BE2C (cell line): ENCODE measurements at regions not wholly inside any gene's neighbourhood (a gene's known extent, or its start where the extent isn't known, plus 50 kb on each side); places are given as distances from the start of the nearest gene placed in this dataset.

Experiments
- DNase-seq: peaks from one replicate; pipeline ENCODE4 v3.0.0-alpha.2; 2020
- H3K27me3 ChIP-seq: fragments of 250-450 bp; sonication (Bioruptor Pico); 2 replicates; pipeline ENCODE4 v1.5.1; 2020; ENCODE audit warnings: mild to moderate bottlenecking
- H3K36me3 ChIP-seq: fragments of 250-450 bp; sonication (Bioruptor Pico); 2 replicates; pipeline ENCODE4 v1.5.1; 2020; ENCODE audit warnings: mild to moderate bottlenecking
- H3K4me1 ChIP-seq: fragments of 250-450 bp; sonication (Bioruptor Pico); 2 replicates; pipeline ENCODE4 v1.5.1; 2020
- H3K4me3 ChIP-seq: 2 replicates; pipeline ENCODE4 v1.5.1; 2011; ENCODE audit warnings: low read depth, low read length
- H3K9me3 ChIP-seq: fragments of 250-450 bp; sonication (Bioruptor Pico); 2 replicates; pipeline ENCODE4 v1.5.1; 2020
- TF ChIP-seq, protein P1 (sequence below): IDR thresholded peaks from 2 replicates; pipeline ENCODE4 v1.5.1; 2012; ENCODE audit warnings: mild to moderate bottlenecking, low read depth, low read length

DNA sequence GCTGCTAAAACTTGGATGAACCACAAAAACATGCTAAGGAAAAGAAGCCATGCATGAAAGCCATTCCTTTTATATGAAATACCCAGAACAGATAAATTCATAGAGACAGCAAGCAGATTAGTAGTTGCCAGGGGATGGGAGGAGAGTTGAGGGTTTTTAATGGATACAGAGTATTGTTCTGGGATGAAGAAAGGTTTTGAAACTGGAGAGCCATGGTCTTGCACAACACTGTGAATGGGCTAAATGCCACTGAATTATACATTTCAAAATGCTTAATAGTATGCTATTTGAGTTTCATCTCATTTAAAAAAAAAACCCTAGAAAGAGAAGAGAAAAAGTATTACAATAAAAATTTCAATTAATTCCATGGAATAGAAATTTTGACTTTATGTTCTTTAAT is 154.3 kb downstream of the GNAT3 start:
- Histone ChIP-seq H3K4me1 (no peaks in the 10 kb centered on the region), H3K9me3 (no peaks in the 10 kb centered on the region), H3K27me3 (no peaks in the 10 kb centered on the region), H3K36me3 (no peaks in the 10 kb centered on the region), H3K4me3 (no peak overlapping the region)
- no peak for DNase-seq
- TF ChIP-seq, protein P1, sequence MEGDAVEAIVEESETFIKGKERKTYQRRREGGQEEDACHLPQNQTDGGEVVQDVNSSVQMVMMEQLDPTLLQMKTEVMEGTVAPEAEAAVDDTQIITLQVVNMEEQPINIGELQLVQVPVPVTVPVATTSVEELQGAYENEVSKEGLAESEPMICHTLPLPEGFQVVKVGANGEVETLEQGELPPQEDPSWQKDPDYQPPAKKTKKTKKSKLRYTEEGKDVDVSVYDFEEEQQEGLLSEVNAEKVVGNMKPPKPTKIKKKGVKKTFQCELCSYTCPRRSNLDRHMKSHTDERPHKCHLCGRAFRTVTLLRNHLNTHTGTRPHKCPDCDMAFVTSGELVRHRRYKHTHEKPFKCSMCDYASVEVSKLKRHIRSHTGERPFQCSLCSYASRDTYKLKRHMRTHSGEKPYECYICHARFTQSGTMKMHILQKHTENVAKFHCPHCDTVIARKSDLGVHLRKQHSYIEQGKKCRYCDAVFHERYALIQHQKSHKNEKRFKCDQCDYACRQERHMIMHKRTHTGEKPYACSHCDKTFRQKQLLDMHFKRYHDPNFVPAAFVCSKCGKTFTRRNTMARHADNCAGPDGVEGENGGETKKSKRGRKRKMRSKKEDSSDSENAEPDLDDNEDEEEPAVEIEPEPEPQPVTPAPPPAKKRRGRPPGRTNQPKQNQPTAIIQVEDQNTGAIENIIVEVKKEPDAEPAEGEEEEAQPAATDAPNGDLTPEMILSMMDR: no peak

- Histone ChIP-seq H3K27me3 (no peaks in the 10 kb centered on the region), H3K9me3 (no peaks in the 10 kb centered on the region), H3K4me3 (no peak overlapping the region), H3K4me1 (no peaks in the 10 kb centered on the region), H3K36me3 (no peaks in the 10 kb centered on the region)
- TF ChIP-seq, protein P1: no peak
- no peak for DNase-seq
Observed at GRCh38 chr7:80350430-80350829, 161.4 kb downstream of the GNAT3 start.

- TF ChIP-seq, protein P1: no peak
- H3K9me3 ChIP-seq: no peaks in the 10 kb centered on the region; the same call in 1 of the 2 replicates
- DNase-seq: no peak
- no peaks in the 10 kb centered on the region for H3K36me3 ChIP-seq
- no peaks in the 10 kb centered on the region for H3K27me3 ChIP-seq
- no peaks in the 10 kb centered on the region for H3K4me1 ChIP-seq
- H3K4me3 ChIP-seq: no peak overlapping the region
Observed at GRCh38 chr7:80348223-80348622, 163.6 kb downstream of the GNAT3 start.

DNA sequence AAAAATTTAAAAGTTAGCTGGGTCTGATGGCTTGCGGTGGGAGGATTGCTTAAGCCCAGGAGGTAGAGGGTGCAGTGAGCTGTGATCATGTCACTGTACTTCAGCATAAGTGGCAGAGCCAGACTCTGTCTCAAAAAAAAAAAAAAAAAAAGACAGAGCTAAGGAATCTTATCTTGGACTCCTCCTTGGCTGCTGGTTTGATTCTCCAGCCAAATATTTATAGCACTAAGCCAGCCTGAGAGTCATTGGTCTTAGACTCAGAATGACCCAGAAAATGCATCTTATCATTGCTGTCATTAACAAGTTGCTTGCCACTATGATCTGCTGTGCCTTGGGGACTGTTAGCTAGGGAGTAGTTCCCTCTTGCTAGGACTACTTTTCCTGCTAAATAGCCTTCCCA is 164.7 kb downstream of the GNAT3 start:
- no peak for DNase-seq
- no peaks in the 10 kb centered on the region for H3K4me1 ChIP-seq
- no peaks in the 10 kb centered on the region for H3K36me3 ChIP-seq
- no peaks in the 10 kb centered on the region; the same call in 1 of the 2 replicates for H3K9me3 ChIP-seq
- H3K27me3 ChIP-seq: no peaks in the 10 kb centered on the region
- TF ChIP-seq, protein P1: no peak
- H3K4me3 ChIP-seq: no peak overlapping the region

DNA sequence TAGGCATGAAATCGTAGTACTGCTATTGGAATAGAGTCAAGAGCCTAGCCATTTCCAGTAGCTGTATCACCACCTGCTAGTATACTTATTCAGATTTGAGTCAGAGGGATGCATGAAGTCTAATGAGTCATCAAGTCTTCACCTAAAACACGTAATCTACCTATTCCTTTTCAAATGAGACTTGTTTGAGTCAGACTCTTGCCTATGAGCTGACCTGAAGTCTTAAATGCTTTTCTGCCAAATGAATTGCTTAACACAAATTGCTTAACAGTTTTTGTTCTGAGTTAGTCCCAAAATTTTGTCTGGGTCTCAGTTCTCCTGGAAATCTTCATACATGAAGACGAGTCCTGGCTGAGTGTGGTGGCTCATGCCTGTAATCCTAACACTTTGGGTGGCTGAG is 165.2 kb downstream of the GNAT3 start:
- Histone ChIP-seq H3K4me3 (no peak overlapping the region), H3K27me3 (no peaks in the 10 kb centered on the region), H3K36me3 (no peaks in the 10 kb centered on the region), H3K9me3 (no peaks in the 10 kb centered on the region; the same call in 1 of the 2 replicates), H3K4me1 (no peaks in the 10 kb centered on the region)
- TF ChIP-seq, protein P1: no peak
- DNase-seq: no peak

DNA sequence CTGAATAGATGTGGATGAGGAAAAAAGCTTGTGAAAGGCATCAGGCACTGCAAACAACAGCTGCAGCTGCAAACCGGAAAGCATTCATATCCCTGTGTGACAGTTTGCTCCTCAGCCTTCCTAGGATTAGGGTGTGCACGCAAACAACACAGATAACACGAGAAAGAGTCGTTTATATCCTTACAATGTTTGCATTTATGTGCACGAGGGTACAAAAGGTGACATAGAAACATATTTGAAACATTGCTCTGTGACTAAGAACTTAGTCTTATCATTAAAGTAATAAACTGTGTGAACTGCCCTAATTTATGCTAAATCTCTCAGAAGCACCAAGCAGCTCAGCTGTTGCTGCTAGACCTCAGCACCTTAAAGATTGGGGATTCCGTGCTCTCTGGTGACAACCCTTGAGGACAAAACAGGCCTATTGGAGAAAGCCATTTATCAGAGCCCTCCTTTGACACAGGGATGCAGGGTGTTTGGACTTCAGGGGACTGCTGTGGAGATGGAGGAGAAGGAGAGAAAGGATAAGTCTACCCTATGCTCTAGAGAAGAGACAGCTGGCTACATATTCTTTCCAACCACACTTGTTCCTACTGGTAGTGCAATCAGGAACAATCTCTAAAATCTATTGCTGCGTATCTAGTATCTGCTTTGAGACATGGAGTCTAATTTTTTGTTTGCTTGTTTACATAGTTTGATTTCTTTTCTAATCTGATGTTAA is 176.2 kb downstream of the GNAT3 start:
- no peaks in the 10 kb centered on the region for H3K27me3 ChIP-seq
- H3K4me3 ChIP-seq: no peak overlapping the region
- TF ChIP-seq, protein P1: no peak
- no peaks in the 10 kb centered on the region for H3K36me3 ChIP-seq
- no peak for DNase-seq
- no peaks in the 10 kb centered on the region for H3K9me3 ChIP-seq
- no peaks in the 10 kb centered on the region for H3K4me1 ChIP-seq
